NCI-H2196 (cell line): ENCODE measurements at regions not wholly inside any gene's neighbourhood (a gene's known extent, or its start where the extent isn't known, plus 50 kb on each side); places are given as distances from the start of the nearest gene placed in this dataset.
A peak's percentile ranks its signal among the peaks of the same experiment; 100 is the strongest.
"Not testable (repeated sequence)": the region's sequence is repeated elsewhere in the genome, so short reads cannot be mapped to it uniquely, and the experiment has no call there.

Source experiments
- DNase-seq: peaks from one replicate; lab custom pipeline; 2025; ENCODE audit not compliant: unreplicated experiment; lab: John Stamatoyannopoulos, UW

DNA sequence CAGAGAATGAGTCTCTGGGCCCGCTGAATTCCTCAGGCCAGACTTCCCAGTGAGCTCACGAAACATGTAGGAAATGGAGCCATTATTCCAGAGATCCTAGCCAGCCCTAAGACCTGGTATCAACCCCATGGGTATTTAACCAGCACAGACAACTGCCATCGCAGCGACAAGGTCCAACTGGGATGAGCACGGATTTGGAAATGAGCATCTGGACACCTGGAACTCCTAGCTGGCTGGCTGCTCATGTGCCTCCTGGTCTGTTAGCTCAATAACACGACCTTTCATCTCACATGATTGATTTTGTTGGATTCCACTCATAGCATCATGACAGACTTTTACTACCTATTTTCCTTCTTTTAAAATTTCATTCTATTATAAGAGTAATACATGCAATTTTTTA, 51.0 kb downstream of the POU3F3 start:
- no peak for DNase-seq

- DNase-seq: no peak
Observed at GRCh38 chr2:104909317-104909716, 55.4 kb downstream of the POU3F3 start.

GRCh38 chr2:104914509-104914908, 60.6 kb downstream of the POU3F3 start:
- DNase-seq: no peak

DNA sequence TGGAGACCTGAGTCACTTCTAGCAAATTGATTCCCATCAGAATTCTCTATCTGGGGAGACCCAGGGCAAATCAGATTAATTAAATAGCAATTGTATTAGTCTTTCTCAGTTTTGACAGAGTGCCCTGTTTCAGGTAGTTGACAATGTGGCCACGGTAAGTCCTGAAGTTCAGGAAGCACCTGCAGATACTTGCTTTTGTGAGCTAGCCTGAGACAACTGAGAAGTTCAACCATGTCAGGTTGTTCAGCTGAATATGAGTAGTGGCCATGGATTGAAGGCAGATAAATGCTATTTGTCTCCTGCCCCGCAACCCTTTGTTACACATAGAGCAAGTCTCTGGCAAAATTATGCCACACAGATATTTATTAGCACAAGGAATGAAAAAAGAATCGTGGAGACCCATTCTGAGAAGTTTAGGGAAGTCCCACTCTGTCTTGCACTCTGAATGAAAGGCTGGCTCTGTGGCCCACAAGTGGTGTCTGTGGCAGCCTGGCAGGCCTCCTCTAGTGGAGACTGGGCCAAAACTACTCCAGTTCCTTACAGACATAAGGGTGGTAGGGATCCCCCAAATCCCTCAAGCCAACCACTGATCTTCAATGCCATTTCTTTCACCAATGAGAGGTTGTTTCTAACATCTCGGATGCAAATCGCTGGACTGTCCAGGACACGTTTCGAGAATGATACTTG, 61.3 kb downstream of the POU3F3 start:
- no peak for DNase-seq

DNA sequence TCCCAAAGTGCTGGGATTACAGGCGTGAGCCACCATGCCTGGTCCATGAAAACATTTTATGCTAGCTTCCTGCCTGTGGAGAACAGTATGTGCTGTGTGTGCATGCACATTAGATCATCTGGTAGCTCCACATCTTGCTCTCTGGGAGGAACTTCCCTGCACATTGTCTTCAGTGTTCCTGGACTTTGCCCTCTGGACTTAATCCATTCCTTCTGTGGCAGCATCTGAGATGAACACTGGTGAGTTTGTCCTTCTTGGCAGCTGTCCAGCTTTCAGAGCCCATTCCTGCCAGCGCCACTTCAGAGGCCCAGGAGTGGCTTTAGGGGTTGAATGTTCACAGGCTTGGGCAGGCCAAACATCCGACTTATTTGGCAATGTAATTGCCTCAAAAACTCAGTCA, 65.2 kb downstream of the POU3F3 start:
- DNase-seq: peak; percentile 2

- DNase-seq: no peak
Observed at GRCh38 chr2:104923665-104924064, 69.8 kb downstream of the POU3F3 start.

GRCh38 chr2:104929663-104930062, 75.7 kb downstream of the POU3F3 start:
- no peak for DNase-seq

GRCh38 chr2:104930732-104931131, 76.8 kb downstream of the POU3F3 start:
- no peak for DNase-seq

DNA sequence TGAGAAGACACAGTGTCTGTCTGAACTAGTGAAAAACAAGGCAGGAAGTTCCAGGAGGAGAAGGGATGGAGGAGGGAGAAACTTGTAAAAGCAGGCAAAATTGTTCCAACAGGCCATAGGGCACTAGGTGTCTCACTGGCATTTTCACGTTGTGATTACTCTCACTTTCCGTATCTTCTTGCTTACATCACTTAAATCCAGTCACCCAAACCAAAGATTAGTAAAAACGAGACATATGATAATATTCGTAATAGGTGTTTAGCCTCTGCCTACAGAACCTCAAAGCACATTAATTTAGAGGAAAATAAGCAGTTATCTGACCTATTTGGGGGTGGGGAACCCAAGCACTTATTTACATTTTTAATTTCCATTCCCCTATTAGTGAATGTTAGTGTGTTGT, 78.3 kb downstream of the POU3F3 start:
- no peak for DNase-seq

DNA sequence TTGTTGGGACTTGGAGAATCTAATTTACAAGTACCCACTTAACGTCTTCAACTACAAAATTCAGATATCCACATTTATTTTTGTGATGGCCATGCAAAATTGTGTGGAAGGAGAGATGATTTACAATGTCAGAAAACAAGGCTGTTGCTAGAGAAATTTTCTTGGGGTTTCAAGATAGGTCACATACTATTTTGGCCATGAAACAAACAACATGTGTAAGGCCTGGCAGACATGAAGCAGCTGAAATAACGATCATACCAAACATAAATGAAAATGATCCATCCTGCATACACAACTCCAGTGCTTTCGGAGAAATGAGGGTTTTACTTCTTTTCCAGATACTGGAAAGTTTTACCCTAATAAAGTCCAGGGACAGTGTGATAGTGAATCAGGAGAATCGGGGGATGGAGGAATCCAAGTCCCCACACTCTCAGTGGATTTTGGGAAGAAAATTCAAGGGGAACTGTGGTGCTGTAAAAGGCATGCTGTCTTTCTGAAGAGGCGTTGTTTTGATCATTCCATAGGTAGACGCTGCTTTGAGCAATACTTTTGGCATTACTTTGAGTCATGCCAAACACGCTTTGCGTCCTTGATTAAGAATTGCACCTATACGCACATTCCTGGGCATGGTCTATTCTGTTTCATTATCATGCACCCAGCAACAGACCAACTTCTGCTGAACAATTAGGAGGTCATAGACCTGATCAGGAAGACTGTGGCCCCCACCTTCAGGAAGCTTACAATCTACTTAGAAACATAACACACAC, 79.4 kb downstream of the POU3F3 start:
- no peak for DNase-seq

DNA sequence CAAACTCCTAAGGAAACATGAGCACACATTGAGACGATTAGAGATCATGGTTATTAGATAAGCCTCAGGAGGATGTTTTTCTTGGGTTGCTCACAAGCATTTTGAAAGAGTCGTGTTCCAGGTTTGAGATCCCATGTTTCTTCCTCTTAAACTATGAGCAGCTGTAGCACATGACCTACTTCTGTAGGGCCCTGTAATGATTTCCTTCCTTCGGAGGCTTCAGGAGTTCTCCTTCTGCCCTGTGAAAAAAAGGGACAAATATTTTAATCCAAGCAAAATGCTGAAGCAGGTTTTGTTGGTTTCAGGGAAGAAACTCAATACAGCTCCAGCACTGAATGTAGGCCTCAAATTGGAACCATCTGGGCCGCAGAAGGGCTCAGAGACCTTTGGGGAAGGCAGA, 82.6 kb downstream of the POU3F3 start:
- no peak for DNase-seq

- no peak for DNase-seq
Observed at GRCh38 chr2:104938231-104938941, 84.5 kb downstream of the POU3F3 start.

GRCh38 chr2:104939570-104940217, 85.8 kb downstream of the POU3F3 start:
- no peak for DNase-seq

DNA sequence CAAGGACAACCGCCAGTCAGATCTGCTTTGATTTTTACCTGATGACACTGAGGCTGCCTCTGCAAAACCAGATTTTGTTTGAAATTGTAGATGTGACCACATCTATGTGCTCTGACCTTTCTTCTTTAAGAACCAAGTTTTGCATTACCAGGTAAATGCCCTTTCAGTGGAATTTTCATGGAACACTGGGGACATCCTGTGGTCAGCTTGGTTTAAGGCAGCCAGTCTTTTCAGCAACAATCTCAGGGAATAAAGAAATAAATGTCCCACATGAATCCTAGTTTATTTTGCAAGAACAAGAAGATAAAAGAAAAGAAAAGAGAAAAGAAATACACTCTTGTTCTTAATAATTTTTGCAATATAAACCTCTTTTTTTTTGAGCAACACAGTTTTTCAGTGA, 90.6 kb downstream of the POU3F3 start:
- DNase-seq: no peak

- DNase-seq: no peak
Observed at GRCh38 chr2:104945121-104945520, 91.2 kb downstream of the POU3F3 start.

- DNase-seq: no peak
Observed at GRCh38 chr2:104945866-104946265, 92.0 kb downstream of the POU3F3 start.

DNA sequence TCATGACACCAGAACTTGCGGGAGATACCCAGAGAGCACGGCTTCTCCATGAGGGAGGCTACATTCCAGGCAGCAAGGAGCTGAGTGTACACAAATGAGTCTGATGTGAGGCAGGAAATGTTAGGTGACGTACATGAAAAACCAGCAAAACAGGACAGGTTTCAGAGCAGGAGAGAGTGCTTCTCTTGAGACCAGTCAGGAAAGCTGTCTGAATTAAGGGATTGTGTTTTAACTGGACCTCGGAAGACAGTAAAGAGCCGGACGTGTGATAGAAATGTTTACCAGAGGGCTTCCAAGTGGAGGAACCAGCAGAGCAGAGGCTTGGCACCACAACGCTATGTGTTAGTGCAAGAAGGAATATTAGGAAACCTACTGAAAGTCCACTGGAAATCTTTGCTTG, 90.4 kb upstream of the MRPS9 start:
- not testable (repeated sequence) for DNase-seq

DNA sequence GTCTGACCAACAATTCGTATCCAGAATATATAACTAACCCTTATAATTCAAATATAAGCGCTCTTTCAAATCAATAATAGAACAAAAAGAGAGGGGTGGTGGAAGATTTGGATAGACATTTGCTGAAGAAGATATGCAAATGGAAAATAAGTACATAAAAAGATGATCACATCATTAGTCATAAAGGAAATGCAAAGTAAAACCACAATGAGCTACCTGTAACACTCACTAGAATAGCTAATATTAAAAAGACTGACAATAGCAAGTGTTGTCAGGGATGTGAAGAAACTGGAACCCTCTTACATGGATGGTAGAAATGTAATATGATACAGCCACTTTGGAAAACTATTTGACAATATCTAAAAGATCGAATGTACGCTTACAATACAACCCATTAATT, 84.9 kb upstream of the MRPS9 start:
- no peak for DNase-seq

DNA sequence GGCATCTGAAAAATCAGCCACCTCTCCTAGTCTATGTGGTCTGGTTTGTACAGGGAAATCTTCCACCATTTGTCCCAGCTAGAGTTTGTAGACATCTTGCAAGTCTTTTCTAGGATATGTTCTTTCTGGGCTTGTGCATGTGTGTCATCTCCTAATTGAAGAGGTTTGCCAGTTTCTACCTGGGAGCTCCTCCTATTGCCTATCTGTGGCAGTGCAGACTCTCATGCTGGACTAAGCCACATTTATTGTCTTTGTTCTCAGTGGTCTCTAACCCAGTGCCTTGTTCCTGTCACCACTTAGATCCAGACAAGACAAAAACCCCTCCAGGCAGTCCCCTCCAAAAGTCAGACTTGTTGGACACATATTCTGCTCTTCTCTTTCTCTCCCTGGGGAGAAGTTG, 72.0 kb upstream of the MRPS9 start:
- DNase-seq: no peak

- DNase-seq: no peak
Observed at GRCh38 chr2:104969564-104969963, 68.3 kb upstream of the MRPS9 start.

- DNase-seq: no peak
Observed at GRCh38 chr2:104975371-104975770, 62.5 kb upstream of the MRPS9 start.

DNA sequence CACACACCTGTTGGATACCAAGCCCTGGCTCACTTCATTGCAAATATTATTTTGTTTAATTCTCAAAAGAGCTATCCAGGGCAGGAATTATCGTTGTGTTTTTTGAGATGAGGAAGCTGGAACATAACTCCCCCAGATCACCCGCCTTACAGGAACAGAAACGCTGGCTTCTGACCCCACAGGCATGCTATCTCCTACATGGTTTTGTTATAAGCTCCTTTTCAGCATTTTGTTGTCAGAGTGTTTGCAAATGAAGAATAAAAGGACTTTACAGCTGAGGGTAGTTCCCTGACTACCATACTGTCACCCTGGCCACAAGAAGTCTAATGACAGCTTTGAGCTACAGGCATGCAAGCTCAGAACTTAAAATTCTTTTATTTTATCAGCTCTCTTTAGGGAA, 62.0 kb upstream of the MRPS9 start:
- no peak for DNase-seq
